ENCODE measurements at regions not wholly inside any gene's neighbourhood (a gene's known extent, or its start where the extent isn't known, plus 50 kb on each side); places are given as distances from the start of the nearest gene placed in this dataset.

DNA sequence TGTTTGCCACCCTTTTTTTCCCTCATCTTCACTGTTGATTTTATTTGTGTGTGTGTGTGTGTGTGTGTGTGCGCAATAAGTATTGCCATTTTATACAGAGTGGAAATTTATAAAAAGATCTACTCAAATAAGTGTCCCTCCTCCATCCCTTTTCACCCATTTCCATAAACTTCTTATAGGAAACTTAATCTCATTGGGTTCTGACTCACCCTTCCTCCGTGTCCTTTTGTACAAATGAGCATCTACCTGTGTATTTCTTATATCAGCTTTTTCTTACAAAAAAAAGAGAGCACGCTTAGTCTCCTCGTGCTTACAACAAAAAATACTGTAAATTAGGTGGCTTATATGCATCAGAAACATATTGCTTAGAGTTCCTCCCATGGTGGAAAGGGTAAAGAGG is 711.2 kb upstream of the CDH7 start:
- no peak for TF ChIP-seq POLR2A (IDR thresholded peaks at IDR 0.05)
- TF ChIP-seq, protein P1, sequence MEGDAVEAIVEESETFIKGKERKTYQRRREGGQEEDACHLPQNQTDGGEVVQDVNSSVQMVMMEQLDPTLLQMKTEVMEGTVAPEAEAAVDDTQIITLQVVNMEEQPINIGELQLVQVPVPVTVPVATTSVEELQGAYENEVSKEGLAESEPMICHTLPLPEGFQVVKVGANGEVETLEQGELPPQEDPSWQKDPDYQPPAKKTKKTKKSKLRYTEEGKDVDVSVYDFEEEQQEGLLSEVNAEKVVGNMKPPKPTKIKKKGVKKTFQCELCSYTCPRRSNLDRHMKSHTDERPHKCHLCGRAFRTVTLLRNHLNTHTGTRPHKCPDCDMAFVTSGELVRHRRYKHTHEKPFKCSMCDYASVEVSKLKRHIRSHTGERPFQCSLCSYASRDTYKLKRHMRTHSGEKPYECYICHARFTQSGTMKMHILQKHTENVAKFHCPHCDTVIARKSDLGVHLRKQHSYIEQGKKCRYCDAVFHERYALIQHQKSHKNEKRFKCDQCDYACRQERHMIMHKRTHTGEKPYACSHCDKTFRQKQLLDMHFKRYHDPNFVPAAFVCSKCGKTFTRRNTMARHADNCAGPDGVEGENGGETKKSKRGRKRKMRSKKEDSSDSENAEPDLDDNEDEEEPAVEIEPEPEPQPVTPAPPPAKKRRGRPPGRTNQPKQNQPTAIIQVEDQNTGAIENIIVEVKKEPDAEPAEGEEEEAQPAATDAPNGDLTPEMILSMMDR (IDR thresholded peaks at IDR 0.05): no peak
- DNase-seq: no peak
- Histone ChIP-seq H3K36me3 (replicated peaks in 1 of 2) (no peaks in the 10 kb centered on the region), H3K4me3 (no peak overlapping the region), H3K27me3 (no peaks in the 10 kb centered on the region), H3K4me1 (replicated peaks in 1 of 2) (no peaks in the 10 kb centered on the region), H3K9me3 (replicated peaks in 1 of 3) (no peaks in the 10 kb centered on the region), H3K27ac (no peak overlapping the region)
- 87 to 96% (median 91%) methylated on average over 4 of the region's 4 CpGs for WGBS, 4 donors
- intact Hi-C loops (cut with DNase I): no loop called here

DNA sequence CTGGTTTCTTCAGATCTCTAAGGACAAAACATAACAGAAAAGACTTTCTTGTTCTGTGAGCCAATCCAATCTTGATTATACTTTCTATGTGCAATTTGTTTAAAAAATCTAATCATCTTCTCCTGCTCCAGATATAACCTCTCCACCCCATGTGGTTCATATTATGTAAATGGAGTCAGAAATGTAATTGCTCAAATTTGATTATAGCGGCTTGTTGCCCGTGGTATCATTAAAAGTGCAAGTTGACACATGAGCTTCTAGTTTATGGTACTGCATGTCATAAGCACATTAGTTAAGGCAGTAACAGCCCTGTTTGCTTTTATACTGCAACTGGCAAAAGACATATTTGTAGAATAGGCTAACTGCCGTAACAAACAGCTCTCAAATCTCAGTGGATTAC is 715.1 kb upstream of the CDH7 start:
- no peak for DNase-seq
- Histone ChIP-seq H3K9me3 (replicated peaks in 1 of 3) (no peaks in the 10 kb centered on the region), H3K4me3 (no peak overlapping the region), H3K36me3 (replicated peaks in 1 of 2) (no peaks in the 10 kb centered on the region), H3K27ac (no peak overlapping the region), H3K4me1 (replicated peaks in 1 of 2) (no peaks in the 10 kb centered on the region), H3K27me3 (no peaks in the 10 kb centered on the region)
- 67 to 82% (median 78%) methylated on average over 3 of the region's 3 CpGs for WGBS, 4 donors
- intact Hi-C loops (cut with DNase I): no loop called here
- TF ChIP-seq, protein P1 (IDR thresholded peaks at IDR 0.05): no peak
- no peak for TF ChIP-seq POLR2A (IDR thresholded peaks at IDR 0.05)

DNA sequence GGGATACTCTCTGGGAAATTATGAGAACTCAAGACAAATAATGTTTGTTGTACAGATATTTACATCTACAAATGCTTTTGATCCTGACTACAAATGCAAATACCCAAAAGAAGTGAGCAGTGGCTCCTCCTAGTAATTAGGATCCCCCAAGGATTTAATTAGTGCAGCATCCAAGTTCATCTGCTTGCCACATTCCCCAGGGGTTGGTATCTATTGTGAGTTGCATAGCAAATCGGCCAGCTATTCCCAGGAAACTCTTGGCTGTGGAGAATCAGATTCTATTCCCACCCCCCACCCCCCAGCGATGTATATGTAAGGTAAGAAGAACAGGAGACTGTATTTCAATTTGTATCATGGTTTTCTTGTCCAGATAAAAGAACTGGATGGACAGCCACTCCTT is 725.1 kb upstream of the CDH7 start:
- Histone ChIP-seq H3K27ac (no peak overlapping the region), H3K4me1 (replicated peaks in 1 of 2) (no peaks in the 10 kb centered on the region), H3K36me3 (replicated peaks in 1 of 2) (no peaks in the 10 kb centered on the region), H3K4me3 (no peak overlapping the region), H3K27me3 (no peaks in the 10 kb centered on the region), H3K9me3 (replicated peaks in 1 of 3) (no peaks in the 10 kb centered on the region)
- 64 to 81% (median 72%) methylated on average over 2 of the region's 2 CpGs for WGBS, 4 donors
- TF ChIP-seq POLR2A (IDR thresholded peaks at IDR 0.05): no peak
- TF ChIP-seq, protein P1 (IDR thresholded peaks at IDR 0.05): no peak
- intact Hi-C loops (cut with DNase I): no loop called here
- no peak for DNase-seq

DNA sequence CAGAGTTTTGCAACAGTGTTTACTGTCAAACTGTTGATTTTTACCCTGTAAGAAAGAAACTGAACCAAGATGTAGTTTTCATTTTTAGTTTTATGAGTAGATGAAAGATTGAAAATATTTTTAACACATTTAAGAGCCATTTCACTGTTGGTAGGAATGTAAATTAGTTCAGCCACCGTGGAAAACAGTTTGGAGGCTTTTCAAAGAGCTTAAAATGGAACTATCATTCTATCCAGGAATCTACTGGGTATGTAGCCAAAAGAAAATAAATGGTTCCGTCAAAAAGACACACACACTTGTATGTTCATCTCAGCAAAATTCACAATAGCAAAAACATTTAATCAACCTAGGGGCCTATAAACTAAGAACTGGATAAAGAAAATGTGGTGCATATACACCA is 729.8 kb upstream of the CDH7 start:
- 55 to 71% (median 68%) methylated on average over 2 of the region's 2 CpGs for WGBS, 4 donors
- H3K9me3 ChIP-seq (replicated peaks in 1 of 3): no peaks in the 10 kb centered on the region
- no peak overlapping the region for H3K27ac ChIP-seq
- no peaks in the 10 kb centered on the region for H3K27me3 ChIP-seq
- H3K4me1 ChIP-seq (replicated peaks in 1 of 2): no peaks in the 10 kb centered on the region
- TF ChIP-seq, protein P1 (IDR thresholded peaks at IDR 0.05): no peak
- TF ChIP-seq POLR2A (IDR thresholded peaks at IDR 0.05): no peak
- intact Hi-C loops (cut with DNase I): no loop called here
- H3K4me3 ChIP-seq: no peak overlapping the region
- no peaks in the 10 kb centered on the region for H3K36me3 ChIP-seq (replicated peaks in 1 of 2)
- DNase-seq: no peak

Data from adrenal gland (tissue), 9 donors.